ENCODE measurements at regions not wholly inside any gene's neighbourhood (a gene's known extent, or its start where the extent isn't known, plus 50 kb on each side); places are given as distances from the start of the nearest gene placed in this dataset.

GRCh38 chr9:88657893-88658292 is 122.9 kb downstream of the NXNL2 start:
- H3K4me3 Mint-ChIP-seq = no peak overlapping the region
- Histone ChIP-seq H4K5ac (ENCODE audit: insufficient read length, low read depth, low read length) (no peak overlapping the region), H3K23ac (ENCODE audit: insufficient read length, low read depth, low read length) (no peak overlapping the region), H4K8ac (replicated peaks; ENCODE audit: insufficient read length, low read depth, low read length) (no peak overlapping the region), H3K23me2 (ENCODE audit: insufficient read length, low read depth, low read length, poor library complexity, severe bottlenecking) (no peaks in the 10 kb centered on the region), H3T11ph (ENCODE audit: low read length) (no peak overlapping the region), H3K27me3 (ENCODE audit: insufficient read depth, low read length) (no peaks in the 10 kb centered on the region), H2BK15ac (ENCODE audit: low read depth, low read length) (no peak overlapping the region), H4K20me1 (ENCODE audit: control insufficient read depth, insufficient read depth, insufficient read length) (no peaks in the 10 kb centered on the region), H3K9ac (ENCODE audit: extremely low read depth, insufficient read length, low read length) (no peak overlapping the region), H3K56ac (ENCODE audit: insufficient read length, low read depth, low read length) (no peak overlapping the region), H3K79me1 (ENCODE audit: insufficient read depth, low read depth, low read length, poor library complexity, severe bottlenecking) (no peaks in the 10 kb centered on the region), H3K14ac (ENCODE audit: insufficient read depth, low read length) (no peak overlapping the region), H3K18ac (ENCODE audit: insufficient read length, low read depth, low read length) (no peak overlapping the region), H3K9me3 (ENCODE audit: control insufficient read depth, low read depth, low read length) (no peaks in the 10 kb centered on the region), H4K91ac (ENCODE audit: insufficient read length, low read depth, low read length) (no peak overlapping the region), H2BK20ac (ENCODE audit: low read depth, low read length, poor library complexity, severe bottlenecking) (no peak overlapping the region), H2AK5ac (ENCODE audit: insufficient read length, low read length) (no peak overlapping the region), H2BK12ac (ENCODE audit: insufficient read length, low read depth, low read length) (no peak overlapping the region), H2AFZ (ENCODE audit: low read length) (no peak overlapping the region), H2BK120ac (ENCODE audit: low read depth, low read length, poor library complexity, severe bottlenecking) (no peak overlapping the region), H2BK5ac (ENCODE audit: insufficient read length, low read length) (no peak overlapping the region), H3K27ac (ENCODE audit: insufficient read length, low read depth, low read length) (no peak overlapping the region), H3K79me2 (ENCODE audit: insufficient read depth, low read length) (no peaks in the 10 kb centered on the region), H3K4ac (ENCODE audit: low read depth, low read length) (no peak overlapping the region), H3K4me1 (ENCODE audit: insufficient read depth, low read length) (no peaks in the 10 kb centered on the region), H3K4me2 (ENCODE audit: insufficient read depth, insufficient read length, low read length) (no peak overlapping the region)
- DNase-seq = no peak
- no peak for TF ChIP-seq CTCF (conservative IDR thresholded peaks at IDR 0.05)
- no peaks in the 10 kb centered on the region; the same call in 1 of the 2 replicates for H3K27me3 Mint-ChIP-seq (ENCODE audit: low read depth)
- peaks cover 0 to 3% of the 10 kb centered on the region in 2 experiments; a peak in 1 of 4 replicates for H3K4me1 Mint-ChIP-seq
- WGBS (ENCODE audit: extremely low coverage, insufficient read length, low lambda C conversion rate) = no CpG with 5 or more reads among the region's 2 CpGs
- H3K27ac Mint-ChIP-seq = no peak overlapping the region
- H3K9me3 Mint-ChIP-seq = no peaks in the 10 kb centered on the region; a peak in 2 of 5 replicates
- no peaks in the 10 kb centered on the region for H3K36me3 Mint-ChIP-seq (ENCODE audit: insufficient read depth in 1 of 3, low read depth in 3 of 3)

Data from H9 (cell line).